RWPE2 (cell line): ENCODE measurements at regions not wholly inside any gene's neighbourhood (a gene's known extent, or its start where the extent isn't known, plus 50 kb on each side); places are given as distances from the start of the nearest gene placed in this dataset.
"Not testable (repeated sequence)": the region's sequence is repeated elsewhere in the genome, so short reads cannot be mapped to it uniquely, and the experiment has no call there.

Experiments
- ATAC-seq: fragments of 200-7000 bp; cut with Tn5 transposase; 3 replicates; pipeline ENCODE4 v1.9.1; 2021; ENCODE audit warnings: low read depth
- DNase-seq: peaks from one replicate; pipeline ENCODE4 v3.0.0-alpha.2; 2020; ENCODE audit warnings: low spot score
- H3K27ac ChIP-seq: fragments of 450-650 bp; 2 replicates; pipeline ENCODE4 v1.5.1; 2017; ENCODE audit warnings: mild to moderate bottlenecking; ENCODE audit not compliant: poor library complexity, severe bottlenecking
- H3K27me3 ChIP-seq: fragments of 250-450 bp; sonication (Bioruptor Pico); 2 replicates; pipeline ENCODE4 v1.5.1; 2021; ENCODE audit warnings: mild to moderate bottlenecking, moderate library complexity; ENCODE audit not compliant: insufficient read depth, poor library complexity, severe bottlenecking
- H3K36me3 ChIP-seq: fragments of 250-450 bp; sonication (Bioruptor Pico); 2 replicates; pipeline ENCODE4 v1.5.1; 2020; ENCODE audit warnings: low read depth, mild to moderate bottlenecking, moderate library complexity
- H3K4me1 ChIP-seq: fragments of 250-450 bp; sonication (Bioruptor Pico); 2 replicates; pipeline ENCODE4 v1.5.1; 2021; ENCODE audit warnings: mild to moderate bottlenecking, moderate library complexity; ENCODE audit not compliant: insufficient read depth, poor library complexity, severe bottlenecking
- H3K4me3 ChIP-seq: fragments of 250-450 bp; sonication (Bioruptor Pico); 2 replicates; pipeline ENCODE4 v1.5.1; 2021; ENCODE audit warnings: mild to moderate bottlenecking, moderate library complexity; ENCODE audit not compliant: severe bottlenecking
- H3K9me3 ChIP-seq: fragments of 250-450 bp; sonication (Bioruptor Pico); 2 replicates; pipeline ENCODE4 v1.5.1; 2021; ENCODE audit warnings: mild to moderate bottlenecking, moderate library complexity; ENCODE audit not compliant: severe bottlenecking
- CTCF ChIP-seq: fragments of 450-650 bp; IDR thresholded peaks from one replicate; pipeline ENCODE4 v1.5.1; 2017; ENCODE audit warnings: mild to moderate bottlenecking, moderate library complexity; ENCODE audit not compliant: poor library complexity, severe bottlenecking

- DNase-seq, result no peak
- no peak for ATAC-seq
- Histone ChIP-seq H3K36me3 (no peaks in the 10 kb centered on the region), H3K27ac (no peak overlapping the region), H3K9me3 (no peaks in the 10 kb centered on the region), H3K4me1 (no peaks in the 10 kb centered on the region), H3K27me3 (no peaks in the 10 kb centered on the region), H3K4me3 (no peak overlapping the region)
- TF ChIP-seq CTCF, result no peak
Observed at GRCh38 chr10:37496061-37496460, 361.3 kb downstream of the ZNF248 start.

- Histone ChIP-seq H3K36me3 (no peaks in the 10 kb centered on the region), H3K4me1 (no peaks in the 10 kb centered on the region), H3K27me3 (no peaks in the 10 kb centered on the region), H3K9me3 (no peaks in the 10 kb centered on the region), H3K4me3 (no peak overlapping the region), H3K27ac (no peak overlapping the region)
- DNase-seq (no peak), ATAC-seq (peak; percentile 54; the same call in 2 of the 3 replicates)
- TF ChIP-seq CTCF, result peak; percentile 61
Observed at GRCh38 chr10:37495415-37495814, 362.0 kb downstream of the ZNF248 start.

- H3K27me3 ChIP-seq, DNase-seq, H3K9me3 ChIP-seq, H3K27ac ChIP-seq, H3K4me3 ChIP-seq, H3K36me3 ChIP-seq, ATAC-seq: not testable (repeated sequence)
- peaks cover 14% of the 10 kb centered on the region for H3K4me1 ChIP-seq
Observed at GRCh38 chr10:37493185-37493796, 364.1 kb downstream of the ZNF248 start.

- H3K9me3 ChIP-seq, result no peaks in the 10 kb centered on the region
- no peak for ATAC-seq
Observed at GRCh38 chr10:37490266-37490665, 364.9 kb downstream of the ANKRD30A start.

GRCh38 chr10:37489658-37490003 is 364.2 kb downstream of the ANKRD30A start:
- Histone ChIP-seq H3K27ac (peak overlapping the region; percentile 88), H3K36me3 (no peaks in the 10 kb centered on the region), H3K4me1 (peaks cover 14% of the 10 kb centered on the region), H3K27me3 (no peaks in the 10 kb centered on the region), H3K9me3 (no peaks in the 10 kb centered on the region), H3K4me3 (no peak overlapping the region)
- ATAC-seq, result peak; percentile 65; the same call in 2 of the 3 replicates
- no peak for TF ChIP-seq CTCF
- no peak for DNase-seq

More at GRCh38 chr10:37490266-37490665, 364.9 kb downstream of the ANKRD30A start:
- peak overlapping the region; percentile 88 for H3K27ac ChIP-seq
- no peaks in the 10 kb centered on the region for H3K36me3 ChIP-seq
- peaks cover 14% of the 10 kb centered on the region for H3K4me1 ChIP-seq
- H3K4me3 ChIP-seq, result no peak overlapping the region
- no peaks in the 10 kb centered on the region for H3K27me3 ChIP-seq
- no peak for DNase-seq
- no peak for TF ChIP-seq CTCF
